A549 (cell line): ENCODE measurements at regions not wholly inside any gene's neighbourhood (a gene's known extent, or its start where the extent isn't known, plus 50 kb on each side); places are given as distances from the start of the nearest gene placed in this dataset.

Source experiments
- ATAC-seq, 2 experiments: fragments of 200-7000 bp in 1 of 2; fragments of >200 bp in 1 of 2; cut with Nextera tagmentation in 1 of 2; cut with Tn5 transposase in 1 of 2; 3 replicates each; pipeline versions ENCODE4 v1.8.0 to v1.9.1; 2018 to 2020; ENCODE audit warnings: mild to moderate bottlenecking in 1 of 2, moderate library complexity in 1 of 2
- CTCF ChIA-PET: fragments of 300-600 bp; sonication (Branson Sonifier 250); formaldehyde crosslinking; extraction: SDS; loops from one replicate; lab custom pipeline; 2021; ENCODE audit warnings: antibody characterized with exemption, inconsistent platforms; lab: Yijun Ruan, JAX
- POLR2A ChIA-PET: fragments of 350-600 bp; formaldehyde crosslinking; extraction: SDS; loops from one replicate; lab custom pipeline; 2021; ENCODE audit warnings: antibody characterized with exemption, inconsistent platforms; lab: Yijun Ruan, JAX
- DNase-seq, 2 experiments: peaks; one replicate each; pipeline versions ENCODE4 v3.0.0 to v3.0.0-alpha.2; 2011 to 2016; ENCODE audit warnings: low read depth in 1 of 2, low spot score in 1 of 2
- FAIRE-seq: peaks from 2 replicates; lab custom pipeline; 2011; peaks lifted over from hg19 to GRCh38; lab: Jason Lieb, UNC
- H3K27ac ChIP-seq, 2 experiments: fragments of >200 bp; sonication (Bioruptor Twin); formaldehyde crosslinking; 3 replicates each; pipeline ENCODE4 v1.5.1; 2016 to 2017
- H3K4me1 ChIP-seq: fragments of >200 bp; sonication (Bioruptor Twin); formaldehyde crosslinking; 3 replicates; pipeline ENCODE4 v1.6.1; 2016
- H3K4me2 ChIP-seq: fragments of >200 bp; sonication (Bioruptor Twin); formaldehyde crosslinking; 3 replicates; pipeline ENCODE4 v1.6.1; 2016
- H3K4me3 ChIP-seq: fragments of >200 bp; sonication (Bioruptor Twin); formaldehyde crosslinking; 3 replicates; pipeline ENCODE4 v1.5.1; 2016
- H3K9me3 ChIP-seq: fragments of >200 bp; sonication (Bioruptor Twin); formaldehyde crosslinking; 3 replicates; pipeline ENCODE4 v1.6.1; 2016
- BCL3 ChIP-seq: fragments of >200 bp; sonication (Bioruptor Twin); formaldehyde crosslinking; IDR thresholded peaks from 3 replicates; pipeline ENCODE4 v1.6.1; 2016
- EHF ChIP-seq: fragments of 250-450 bp; sonication (Bioruptor Pico); IDR thresholded peaks from 2 replicates; pipeline ENCODE4 v1.5.0; 2020; ENCODE audit warnings: mild to moderate bottlenecking
- EHMT2 ChIP-seq: fragments of 200-600 bp; sonication (generic); IDR thresholded peaks from 2 replicates; pipeline ENCODE4 v1.6.1; 2016; ENCODE audit warnings: antibody characterized with exemption, low read depth, mild to moderate bottlenecking, moderate library complexity
- EP300 ChIP-seq, 2 experiments: fragments of >200 bp; sonication (Bioruptor Twin); formaldehyde crosslinking; IDR thresholded peaks; 2 replicates in 1 of 2; 3 replicates in 1 of 2; pipeline ENCODE4 v1.6.1; 2016 to 2017
- ESRRA ChIP-seq: fragments of 150-350 bp; IDR thresholded peaks from 2 replicates; pipeline ENCODE4 v1.6.1; 2014; ENCODE audit warnings: mild to moderate bottlenecking, low read length, borderline replicate concordance
- FOSB ChIP-seq: fragments of 250-450 bp; sonication (Bioruptor Pico); IDR thresholded peaks from 2 replicates; pipeline ENCODE4 v1.5.0; 2020; ENCODE audit warnings: mild to moderate bottlenecking, moderate library complexity
- HDAC2 ChIP-seq: fragments of 200-600 bp; sonication (generic); IDR thresholded peaks from 2 replicates; pipeline ENCODE4 v1.6.1; 2016
- HES2 ChIP-seq: fragments of >200 bp; sonication (Bioruptor Twin); formaldehyde crosslinking; IDR thresholded peaks from 2 replicates; pipeline ENCODE4 v1.6.1; 2016
- KDM5A ChIP-seq: fragments of 200-600 bp; sonication (generic); IDR thresholded peaks from 2 replicates; pipeline ENCODE4 v1.6.1; 2016; ENCODE audit warnings: antibody characterized with exemption, mild to moderate bottlenecking
- MAFK ChIP-seq: fragments of 450-650 bp; IDR thresholded peaks from 2 replicates; pipeline ENCODE4 v1.6.1; 2014; ENCODE audit not compliant: partially characterized antibody
- MYC ChIP-seq: IDR thresholded peaks from 2 replicates; pipeline ENCODE4 v1.6.1; 2012; ENCODE audit warnings: mild to moderate bottlenecking, inconsistent platforms, low read length, improper control_type of control experiment, borderline replicate concordance
- POLR2A ChIP-seq: IDR thresholded peaks from 2 replicates; pipeline ENCODE4 v1.6.1; 2012; ENCODE audit warnings: mild to moderate bottlenecking, low read length
- POLR2AphosphoS2 ChIP-seq: conservative IDR thresholded peaks from 2 replicates; pipeline ENCODE4 v1.6.1; 2012; ENCODE audit warnings: low read length, improper control_type of control experiment, inconsistent platforms
- RCOR1 ChIP-seq: fragments of 150-350 bp; IDR thresholded peaks from 2 replicates; pipeline ENCODE4 v1.6.1; 2014; ENCODE audit warnings: antibody characterized with exemption, low read length, low read depth
- REST ChIP-seq: fragments of 200-600 bp; sonication (generic); IDR thresholded peaks from 2 replicates; pipeline ENCODE4 v1.6.1; 2016; ENCODE audit warnings: antibody characterized with exemption, mild to moderate bottlenecking, moderate library complexity
- TFCP2L1 ChIP-seq: fragments of 250-450 bp; sonication (Bioruptor Pico); IDR thresholded peaks from 2 replicates; pipeline ENCODE4 v1.5.0; 2021; ENCODE audit warnings: mild to moderate bottlenecking
- ZC3H11A ChIP-seq: fragments of 450-650 bp; IDR thresholded peaks from 2 replicates; pipeline ENCODE4 v1.6.1; 2014; ENCODE audit warnings: antibody characterized with exemption, mild to moderate bottlenecking
- ZNF302 ChIP-seq: fragments of 250-450 bp; sonication (Bioruptor Pico); IDR thresholded peaks from 2 replicates; pipeline ENCODE4 v1.9.0; 2021; ENCODE audit warnings: inconsistent platforms, mild to moderate bottlenecking, moderate library complexity
- ZSCAN20 ChIP-seq: fragments of 250-450 bp; sonication (Bioruptor Pico); IDR thresholded peaks from 2 replicates; pipeline ENCODE4 v1.8.0; 2022; ENCODE audit warnings: mild to moderate bottlenecking, moderate library complexity
- WGBS: methylation state at CpG from one replicate; pipeline ENCODE4 v1.1.6; 2017; ENCODE audit errors: missing lambda C conversion rate; 5-methylcytosine and 5-hydroxymethylcytosine counted together
- TF ChIP-seq, protein P1 (sequence below): IDR thresholded peaks from 2 replicates; pipeline ENCODE4 v1.6.1; 2012
- TF ChIP-seq, protein P2 (sequence below): fragments of >200 bp; sonication (Bioruptor Twin); formaldehyde crosslinking; IDR thresholded peaks from 3 replicates; pipeline ENCODE4 v1.5.1; 2016

DNA sequence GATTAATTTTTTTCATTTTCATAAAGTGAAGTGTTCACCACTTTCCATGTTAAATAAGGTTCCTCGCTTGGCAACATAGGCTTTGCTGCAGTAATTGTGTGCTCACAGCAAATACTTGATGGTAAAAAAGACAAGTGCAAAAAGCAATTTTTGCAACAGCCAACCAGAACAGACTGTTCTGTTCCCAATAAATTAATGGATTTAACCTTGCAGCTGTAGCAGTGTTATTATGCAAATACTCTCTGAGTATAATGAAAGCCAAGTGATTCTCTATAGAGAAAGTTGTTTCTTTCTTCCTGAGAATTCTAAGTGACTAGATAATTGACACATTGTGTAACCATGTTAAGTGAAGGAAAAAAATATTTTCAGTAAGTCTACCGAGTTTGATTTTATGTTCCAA is 183.7 kb upstream of the NAALADL2 start:
- ChIA-PET POLR2A (no interaction called here), CTCF (no interaction called here)
- FAIRE-seq (no peak), ATAC-seq (no peak), DNase-seq (no peak)
- Histone ChIP-seq H3K9me3 (no peaks in the 10 kb centered on the region), H3K4me3 (no peak overlapping the region)
- WGBS = 20% methylated on average over 2 of the region's 2 CpGs
- TF ChIP-seq HES2 (no peak), ZSCAN20 (CRISPR knock-in tag) (no peak), MYC (no peak), ZNF302 (no peak), ESRRA (no peak), EP300 (IDR thresholded peaks at IDR 0.05) (no peak), KDM5A (no peak), HDAC2 (no peak), POLR2AphosphoS2 (no peak), POLR2A (no peak), RCOR1 (no peak), MAFK (no peak), ZC3H11A (no peak), FOSB (CRISPR knock-in tag) (no peak)
- TF ChIP-seq, protein P1, sequence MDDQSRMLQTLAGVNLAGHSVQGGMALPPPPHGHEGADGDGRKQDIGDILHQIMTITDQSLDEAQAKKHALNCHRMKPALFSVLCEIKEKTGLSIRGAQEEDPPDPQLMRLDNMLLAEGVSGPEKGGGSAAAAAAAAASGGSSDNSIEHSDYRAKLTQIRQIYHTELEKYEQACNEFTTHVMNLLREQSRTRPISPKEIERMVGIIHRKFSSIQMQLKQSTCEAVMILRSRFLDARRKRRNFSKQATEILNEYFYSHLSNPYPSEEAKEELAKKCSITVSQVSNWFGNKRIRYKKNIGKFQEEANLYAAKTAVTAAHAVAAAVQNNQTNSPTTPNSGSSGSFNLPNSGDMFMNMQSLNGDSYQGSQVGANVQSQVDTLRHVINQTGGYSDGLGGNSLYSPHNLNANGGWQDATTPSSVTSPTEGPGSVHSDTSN = no peak
- TF ChIP-seq, all 56 proteins: peak for 0
- no peak overlapping the region for H3K4me2 ChIP-seq
- H3K4me1 ChIP-seq = no peaks in the 10 kb centered on the region
- no peak overlapping the region for H3K27ac ChIP-seq

- Histone ChIP-seq H3K4me2 (no peak overlapping the region), H3K4me1 (no peaks in the 10 kb centered on the region), H3K9me3 (no peaks in the 10 kb centered on the region; the same call in 2 of the 3 replicates), H3K27ac (no peak overlapping the region), H3K4me3 (no peak overlapping the region)
- FAIRE-seq = no peak
- TF ChIP-seq TFCP2L1 (CRISPR knock-in tag) = no peak
- TF ChIP-seq MAFK = no peak
- TF ChIP-seq, protein P2, sequence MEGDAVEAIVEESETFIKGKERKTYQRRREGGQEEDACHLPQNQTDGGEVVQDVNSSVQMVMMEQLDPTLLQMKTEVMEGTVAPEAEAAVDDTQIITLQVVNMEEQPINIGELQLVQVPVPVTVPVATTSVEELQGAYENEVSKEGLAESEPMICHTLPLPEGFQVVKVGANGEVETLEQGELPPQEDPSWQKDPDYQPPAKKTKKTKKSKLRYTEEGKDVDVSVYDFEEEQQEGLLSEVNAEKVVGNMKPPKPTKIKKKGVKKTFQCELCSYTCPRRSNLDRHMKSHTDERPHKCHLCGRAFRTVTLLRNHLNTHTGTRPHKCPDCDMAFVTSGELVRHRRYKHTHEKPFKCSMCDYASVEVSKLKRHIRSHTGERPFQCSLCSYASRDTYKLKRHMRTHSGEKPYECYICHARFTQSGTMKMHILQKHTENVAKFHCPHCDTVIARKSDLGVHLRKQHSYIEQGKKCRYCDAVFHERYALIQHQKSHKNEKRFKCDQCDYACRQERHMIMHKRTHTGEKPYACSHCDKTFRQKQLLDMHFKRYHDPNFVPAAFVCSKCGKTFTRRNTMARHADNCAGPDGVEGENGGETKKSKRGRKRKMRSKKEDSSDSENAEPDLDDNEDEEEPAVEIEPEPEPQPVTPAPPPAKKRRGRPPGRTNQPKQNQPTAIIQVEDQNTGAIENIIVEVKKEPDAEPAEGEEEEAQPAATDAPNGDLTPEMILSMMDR = no peak
- TF ChIP-seq EHMT2 = no peak
- TF ChIP-seq BCL3 = no peak
- TF ChIP-seq MYC = no peak
- TF ChIP-seq REST = no peak
- no peak for TF ChIP-seq EHF (CRISPR knock-in tag)
- TF ChIP-seq POLR2A = no peak
- ATAC-seq = no peak
- CTCF ChIA-PET = no interaction called here
- WGBS = 0% methylated on average over 1 of the region's 1 CpG
- DNase-seq = no peak
- POLR2A ChIA-PET = no interaction called here
These were observed 177.3 kb upstream of the NAALADL2 start for GRCh38 chr3:174681784-174682183.
